Embryonic facial prominence (tissue), 1 donor: ENCODE measurements at regions not wholly inside any gene's neighbourhood (a gene's known extent, or its start where the extent isn't known, plus 50 kb on each side); places are given as distances from the start of the nearest gene placed in this dataset.
A peak's percentile ranks its signal among the peaks of the same experiment; 100 is the strongest.

ENCODE experiments used
- DNase-seq: peaks from one replicate; pipeline ENCODE4 v3.0.0-alpha.2; 2016; ENCODE audit errors: extremely low spot score

DNA sequence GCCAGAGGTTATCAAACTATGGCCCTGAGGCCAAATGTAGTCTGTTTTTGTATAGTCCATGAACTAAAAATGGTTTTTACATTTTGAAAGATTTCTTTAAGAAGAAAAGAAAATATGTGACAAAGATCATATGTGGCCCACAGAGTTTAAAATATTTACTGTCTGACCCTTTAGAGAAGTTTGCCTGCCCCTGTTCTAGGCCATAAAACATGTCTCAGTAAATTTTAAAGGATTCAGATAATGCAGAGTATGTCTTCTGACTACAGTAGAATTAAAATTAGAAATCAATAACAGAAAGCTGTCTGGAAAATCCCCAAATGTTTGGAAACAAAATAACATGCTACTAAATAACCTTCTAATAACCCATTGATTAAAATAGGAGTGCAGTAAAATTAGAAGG, 86.3 kb downstream of the KCNRG start:
- no peak for DNase-seq

- DNase-seq = no peak
These were observed 89.2 kb downstream of the KCNRG start for GRCh38 chr13:50104493-50104892.

DNA sequence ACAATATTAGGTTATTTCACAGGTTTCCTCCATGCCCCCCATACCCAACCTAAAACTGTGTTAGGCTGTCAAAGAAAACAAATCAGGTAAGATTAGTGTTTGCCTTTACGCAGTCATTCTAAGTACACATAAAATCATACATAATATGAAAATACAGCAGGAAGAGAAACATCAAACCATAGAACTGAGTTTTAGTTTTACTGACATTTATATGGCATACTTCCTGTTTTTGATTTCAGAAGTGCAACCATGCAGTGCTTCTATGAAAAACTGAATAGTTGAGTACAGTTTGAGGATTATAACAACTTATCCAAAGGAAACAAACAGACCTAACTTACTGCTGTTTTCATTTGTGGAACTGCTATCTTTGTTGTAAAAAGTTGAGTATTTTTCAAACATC, 91.3 kb downstream of the KCNRG start:
- no peak for DNase-seq

- DNase-seq = no peak
These were observed 92.0 kb downstream of the KCNRG start for GRCh38 chr13:50107205-50107604.

DNA sequence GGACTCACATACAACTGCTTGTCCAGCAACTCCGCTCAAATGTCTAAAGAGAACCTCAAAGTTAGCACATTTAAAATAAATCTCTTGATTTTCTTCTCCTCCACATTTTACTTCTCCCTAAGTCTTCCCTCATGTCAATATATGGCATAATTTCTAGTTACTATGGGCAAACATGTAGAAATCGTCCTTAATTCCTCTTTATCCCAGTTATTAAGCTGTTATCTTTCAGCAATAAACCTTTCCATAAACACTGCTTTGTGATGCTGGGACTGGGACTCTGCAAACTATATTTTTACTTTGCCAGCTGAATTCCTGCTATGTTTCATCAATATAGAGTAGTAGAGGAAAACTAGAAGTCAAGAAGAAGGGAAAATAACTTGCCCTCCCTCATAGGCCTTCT, 99.7 kb downstream of the KCNRG start:
- DNase-seq = no peak

DNA sequence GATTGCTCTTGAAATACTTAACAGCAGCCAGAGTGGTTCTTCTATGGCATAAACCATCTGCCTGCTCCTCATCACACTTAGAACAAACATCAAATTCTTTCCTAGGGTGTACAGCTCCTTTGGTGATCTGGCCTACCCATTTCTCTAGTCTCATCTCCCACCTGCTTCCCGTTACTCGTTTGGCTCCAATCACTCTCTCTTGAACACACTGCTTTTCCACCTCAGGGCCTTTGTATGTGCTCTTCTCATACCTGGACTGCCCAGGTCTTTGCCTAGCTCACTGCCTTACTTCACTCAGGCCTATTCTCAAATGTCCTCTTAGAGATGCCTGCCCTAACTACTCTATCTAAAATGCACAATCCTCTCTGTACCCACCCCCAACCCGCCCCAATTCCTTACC, 100.5 kb downstream of the KCNRG start:
- no peak for DNase-seq

DNA sequence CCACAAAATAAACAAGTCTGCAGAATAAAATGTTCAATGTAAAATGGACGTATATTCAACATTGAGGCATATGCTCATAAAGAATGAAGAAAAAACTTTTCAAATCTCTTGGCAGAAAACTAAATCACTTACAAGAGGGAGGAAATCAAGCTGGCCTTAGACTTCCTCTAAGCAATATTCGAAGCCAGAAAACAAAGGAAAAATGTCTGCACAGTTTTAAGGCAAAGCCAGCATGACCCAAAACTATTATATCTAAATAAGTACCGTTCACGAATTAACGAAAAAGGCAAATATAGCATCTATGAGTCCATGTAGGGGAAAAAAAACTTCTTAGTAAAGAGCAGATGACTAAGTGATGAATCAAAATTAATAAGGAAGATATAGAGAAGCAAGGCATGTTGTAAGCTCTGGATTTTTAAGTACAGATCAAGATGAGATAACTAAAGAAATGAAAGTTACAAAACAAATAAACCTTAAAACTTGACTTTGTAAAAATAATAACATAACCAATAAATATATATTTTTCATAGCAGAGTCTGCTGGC, 101.3 kb downstream of the KCNRG start:
- DNase-seq = no peak

DNA sequence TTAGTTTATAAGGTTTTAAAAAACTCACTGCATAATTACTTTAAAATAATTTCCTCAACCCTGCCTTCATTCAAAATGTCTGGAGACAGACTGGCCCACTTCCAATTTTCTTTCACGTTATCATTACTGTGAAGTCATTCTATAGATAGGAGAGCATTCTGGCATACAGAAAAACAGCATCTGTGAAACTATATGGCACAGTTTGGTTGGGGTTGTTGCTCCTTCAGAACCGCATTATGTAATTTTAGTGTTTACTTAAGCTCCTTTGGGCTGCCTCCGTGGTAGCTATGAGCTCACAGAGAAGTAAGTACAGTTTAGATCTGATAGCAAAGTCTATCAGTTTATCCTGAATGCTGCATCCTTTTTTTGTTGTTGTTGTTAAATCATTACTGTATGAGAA, 104.3 kb downstream of the KCNRG start:
- DNase-seq = no peak

DNA sequence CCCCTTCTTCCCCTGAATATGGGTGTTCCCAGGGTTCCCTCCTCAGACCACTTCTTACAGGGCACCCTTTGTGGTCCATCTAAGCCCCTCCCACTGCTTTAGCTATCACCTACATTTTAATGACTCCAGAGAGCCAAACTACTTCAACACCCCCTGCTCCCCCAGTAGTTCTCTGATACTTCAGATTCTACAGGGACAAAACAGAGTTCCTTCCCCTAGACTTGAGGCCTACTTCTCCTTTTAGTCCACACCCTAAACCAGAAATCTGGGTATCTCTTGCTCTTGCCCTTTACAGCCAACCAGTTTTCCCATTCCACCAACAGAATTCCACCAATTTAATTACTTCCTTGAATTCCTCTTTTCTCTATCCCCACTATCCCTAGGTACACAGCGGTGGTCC, 107.2 kb downstream of the KCNRG start:
- DNase-seq = no peak

GRCh38 chr13:50123002-50123401, 107.8 kb downstream of the KCNRG start:
- DNase-seq = no peak

GRCh38 chr13:50123515-50123861, 108.2 kb downstream of the KCNRG start:
- DNase-seq = peak; percentile 54

DNA sequence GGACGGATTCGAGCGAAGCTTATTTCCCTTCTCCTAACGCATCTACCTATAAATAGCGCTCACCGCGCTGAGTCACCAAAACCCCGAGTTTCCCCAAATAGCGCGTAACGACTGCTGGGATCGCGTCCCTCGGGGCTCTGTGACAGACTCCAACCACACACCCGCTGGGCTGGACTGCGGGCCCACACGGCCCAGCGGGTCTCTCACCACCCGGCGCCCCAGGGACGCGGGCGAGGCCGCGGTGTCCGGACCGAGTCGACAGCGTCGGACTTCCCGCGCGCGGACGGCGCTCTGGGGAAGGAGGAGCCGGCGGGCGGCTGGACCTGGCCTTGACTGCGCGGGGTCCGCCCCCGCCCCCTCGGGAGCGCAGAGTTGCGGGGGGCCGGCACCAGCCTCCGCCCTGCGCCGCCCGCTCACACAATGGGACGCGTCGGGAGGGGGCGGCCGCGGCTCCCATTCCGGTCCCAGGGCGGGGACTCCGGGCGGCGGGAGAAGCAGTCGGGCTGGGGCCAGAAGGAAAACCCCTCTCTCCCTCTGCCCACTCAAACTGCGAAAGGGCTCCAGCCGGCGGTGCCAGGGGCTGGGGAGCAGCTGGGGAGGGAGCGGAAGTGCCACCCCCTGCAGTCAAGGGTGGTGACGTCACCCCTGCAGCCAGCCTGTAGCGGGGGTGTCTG, 108.8 kb downstream of the KCNRG start:
- no peak for DNase-seq

GRCh38 chr13:50124536-50125303, 109.5 kb downstream of the KCNRG start:
- peak; percentile 90 for DNase-seq

DNA sequence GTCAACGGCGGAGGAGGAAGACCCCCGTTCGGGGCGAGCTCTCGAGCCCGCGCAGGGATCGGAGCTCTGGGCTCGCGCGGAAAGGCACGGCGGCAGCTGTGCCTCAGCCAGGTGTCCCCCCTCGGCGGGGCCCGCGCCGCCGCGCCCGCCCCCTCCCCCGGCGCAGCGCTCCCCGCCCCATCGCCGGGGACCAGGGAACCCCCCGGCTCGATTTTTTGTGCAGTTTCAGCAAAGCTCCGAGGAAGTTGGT, 110.0 kb downstream of the KCNRG start:
- no peak for DNase-seq

- peak; percentile 80 for DNase-seq
These were observed 110.5 kb downstream of the KCNRG start for GRCh38 chr13:50125554-50126262.

GRCh38 chr13:50126263-50126992, 111.2 kb downstream of the KCNRG start:
- no peak for DNase-seq

GRCh38 chr13:50126993-50127725, 111.9 kb downstream of the KCNRG start:
- no peak for DNase-seq

GRCh38 chr13:50127726-50128291, 112.6 kb downstream of the KCNRG start:
- DNase-seq = no peak

- DNase-seq = no peak
These were observed 113.2 kb downstream of the KCNRG start for GRCh38 chr13:50128428-50128931.

GRCh38 chr13:50129081-50129705, 113.9 kb downstream of the KCNRG start:
- DNase-seq = no peak

DNA sequence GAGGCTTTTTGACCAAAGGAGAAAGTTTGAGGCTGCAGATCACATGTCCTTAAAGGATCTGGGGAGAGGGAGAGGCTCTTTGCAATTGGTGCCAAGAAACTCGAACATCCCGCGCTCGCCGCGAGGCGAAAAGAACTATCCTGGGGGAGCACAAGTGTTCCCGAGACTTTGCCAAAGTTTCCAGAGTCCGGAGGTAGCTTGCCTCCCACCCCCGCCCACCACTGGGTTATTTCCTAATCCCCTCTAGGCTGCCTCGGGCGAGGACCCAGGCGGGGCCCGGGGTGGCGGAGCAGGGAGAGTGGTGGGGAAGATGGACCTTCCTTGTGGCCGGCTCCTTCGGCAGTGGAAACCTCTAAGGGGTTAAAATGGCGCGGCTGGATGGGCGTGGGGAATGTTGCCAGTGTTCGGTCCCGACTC, 114.5 kb downstream of the KCNRG start:
- DNase-seq = no peak
